GM23338 (cell line): ENCODE measurements at regions not wholly inside any gene's neighbourhood (a gene's known extent, or its start where the extent isn't known, plus 50 kb on each side); places are given as distances from the start of the nearest gene placed in this dataset.

ENCODE experiments used
- ATAC-seq: fragments of 200-7000 bp; cut with Tn5 transposase; 3 replicates; pipeline ENCODE4 v1.9.1; 2020
- DNase-seq: peaks from one replicate; pipeline ENCODE4 v3.0.0-alpha.2; 2015; ENCODE audit warnings: low spot score
- H2AFZ ChIP-seq: fragments of 200-600 bp; sonication (generic); 2 replicates; pipeline ENCODE4 v1.8.0; 2016; ENCODE audit warnings: antibody characterized with exemption, mild to moderate bottlenecking, moderate library complexity
- H3F3A ChIP-seq: fragments of 200-600 bp; sonication (generic); replicated peaks from 2 replicates; pipeline ENCODE4 v1.8.0; 2017; ENCODE audit warnings: antibody characterized with exemption, mixed run types, low read depth
- H3K27ac ChIP-seq: fragments of 200-600 bp; sonication (generic); 2 replicates; pipeline ENCODE4 v1.6.1; 2016; ENCODE audit warnings: low read depth
- H3K27me3 ChIP-seq: fragments of 200-600 bp; sonication (generic); 2 replicates; pipeline ENCODE4 v1.8.0; 2016; ENCODE audit warnings: mild to moderate bottlenecking, mixed run types, moderate library complexity; ENCODE audit not compliant: insufficient read depth
- H3K36me3 ChIP-seq: fragments of 200-600 bp; sonication (generic); 2 replicates; pipeline ENCODE4 v1.8.0; 2016; ENCODE audit warnings: mild to moderate bottlenecking; ENCODE audit not compliant: insufficient read depth
- H3K4me1 ChIP-seq: fragments of 200-600 bp; sonication (generic); 2 replicates; pipeline ENCODE4 v1.8.0; 2016; ENCODE audit warnings: mild to moderate bottlenecking, moderate library complexity; ENCODE audit not compliant: insufficient read depth
- H3K4me2 ChIP-seq: fragments of 200-600 bp; sonication (generic); 2 replicates; pipeline ENCODE4 v1.7.1; 2017; ENCODE audit warnings: mixed run types
- H3K4me3 ChIP-seq: fragments of 200-600 bp; sonication (generic); 2 replicates; pipeline ENCODE4 v1.6.1; 2016; ENCODE audit warnings: mixed run types
- H3K79me2 ChIP-seq: fragments of 200-600 bp; sonication (generic); replicated peaks from 2 replicates; pipeline ENCODE4 v1.8.0; 2017; ENCODE audit warnings: mild to moderate bottlenecking; ENCODE audit not compliant: insufficient read depth
- H3K9me2 ChIP-seq: fragments of 200-600 bp; sonication (generic); 2 replicates; pipeline ENCODE4 v1.8.0; 2017; ENCODE audit not compliant: insufficient read depth
- H4K20me1 ChIP-seq: fragments of 200-600 bp; sonication (generic); replicated peaks from 2 replicates; pipeline ENCODE4 v1.8.0; 2017; ENCODE audit warnings: mild to moderate bottlenecking; ENCODE audit not compliant: insufficient read depth
- H3K27ac Mint-ChIP-seq: 2 replicates; pipeline ENCODE4 v1.8.0; 2020; ENCODE audit warnings: inconsistent platforms, mild to moderate bottlenecking, moderate library complexity, mixed read lengths
- H3K27me3 Mint-ChIP-seq: 3 replicates; pipeline ENCODE4 v1.8.0; 2022; ENCODE audit warnings: low read depth, mild to moderate bottlenecking, moderate library complexity, mixed read lengths, inconsistent platforms; ENCODE audit not compliant: insufficient read depth, poor library complexity
- H3K36me3 Mint-ChIP-seq: 3 replicates; pipeline ENCODE4 v1.8.0; 2021; ENCODE audit warnings: low read depth, mild to moderate bottlenecking, inconsistent platforms, moderate library complexity, mixed read lengths
- H3K4me1 Mint-ChIP-seq: 3 replicates; pipeline ENCODE4 v1.8.0; 2020; ENCODE audit warnings: mild to moderate bottlenecking, inconsistent platforms, mixed read lengths
- H3K4me3 Mint-ChIP-seq: 3 replicates; pipeline ENCODE4 v1.8.0; 2021; ENCODE audit warnings: moderate library complexity, mild to moderate bottlenecking, inconsistent platforms, mixed read lengths
- H3K9me3 Mint-ChIP-seq: 3 replicates; pipeline ENCODE4 v1.8.0; 2020; ENCODE audit warnings: moderate library complexity, mild to moderate bottlenecking, inconsistent platforms, mixed read lengths
- CREB1 ChIP-seq: fragments of 250-450 bp; sonication (Bioruptor Pico); IDR thresholded peaks from 2 replicates; pipeline ENCODE4 v1.5.0; 2020; ENCODE audit warnings: low read depth, mild to moderate bottlenecking, moderate library complexity
- ETS1 ChIP-seq: IDR thresholded peaks from 2 replicates; pipeline ENCODE4 v1.6.1; 2016; ENCODE audit warnings: antibody characterized with exemption
- EZH2 ChIP-seq: fragments of 200-600 bp; sonication (generic); IDR thresholded peaks from one replicate; pipeline ENCODE4 v1.8.0; 2017; ENCODE audit warnings: antibody characterized with exemption, mild to moderate bottlenecking, low read depth; ENCODE audit not compliant: unreplicated experiment
- EZH2phosphoT487 ChIP-seq: fragments of 200-600 bp; sonication (generic); IDR thresholded peaks from one replicate; pipeline ENCODE4 v1.8.1; 2018; ENCODE audit warnings: antibody characterized with exemption; ENCODE audit not compliant: unreplicated experiment
- JUNB ChIP-seq: IDR thresholded peaks from one replicate; pipeline ENCODE4 v1.6.1; 2016; ENCODE audit warnings: antibody characterized with exemption; ENCODE audit not compliant: unreplicated experiment
- NANOG ChIP-seq: IDR thresholded peaks from 2 replicates; pipeline ENCODE4 v1.6.1; 2016; ENCODE audit warnings: antibody characterized with exemption, borderline replicate concordance
- POLR2AphosphoS5 ChIP-seq: IDR thresholded peaks from 2 replicates; pipeline ENCODE4 v1.6.1; 2016; ENCODE audit warnings: antibody characterized with exemption, low read depth
- REST ChIP-seq: IDR thresholded peaks from one replicate; pipeline ENCODE4 v1.6.1; 2018; ENCODE audit warnings: antibody characterized with exemption; ENCODE audit not compliant: unreplicated experiment
- STAT1 ChIP-seq: IDR thresholded peaks from one replicate; pipeline ENCODE4 v1.6.1; 2016; ENCODE audit warnings: antibody characterized with exemption; ENCODE audit not compliant: unreplicated experiment
- ZNF114 ChIP-seq: fragments of 250-450 bp; sonication (Bioruptor Pico); IDR thresholded peaks from 2 replicates; pipeline ENCODE4 v1.5.0; 2020; ENCODE audit warnings: mild to moderate bottlenecking, moderate library complexity
- ZNF331 ChIP-seq: fragments of 250-450 bp; sonication (Bioruptor Pico); IDR thresholded peaks from 2 replicates; pipeline ENCODE4 v1.5.0; 2020; ENCODE audit warnings: low read depth, mild to moderate bottlenecking, moderate library complexity
- TF ChIP-seq, protein P1 (sequence below), 2 experiments: fragments of 200-600 bp in 1 of 2; sonication (generic) in 1 of 2; conservative IDR thresholded peaks; 2 replicates each; pipeline versions ENCODE4 v1.5.1 to v1.6.1; 2016 to 2017; ENCODE audit warnings: antibody characterized with exemption in 2 of 2, low read depth in 2 of 2, mild to moderate bottlenecking in 2 of 2, moderate library complexity in 1 of 2

DNA sequence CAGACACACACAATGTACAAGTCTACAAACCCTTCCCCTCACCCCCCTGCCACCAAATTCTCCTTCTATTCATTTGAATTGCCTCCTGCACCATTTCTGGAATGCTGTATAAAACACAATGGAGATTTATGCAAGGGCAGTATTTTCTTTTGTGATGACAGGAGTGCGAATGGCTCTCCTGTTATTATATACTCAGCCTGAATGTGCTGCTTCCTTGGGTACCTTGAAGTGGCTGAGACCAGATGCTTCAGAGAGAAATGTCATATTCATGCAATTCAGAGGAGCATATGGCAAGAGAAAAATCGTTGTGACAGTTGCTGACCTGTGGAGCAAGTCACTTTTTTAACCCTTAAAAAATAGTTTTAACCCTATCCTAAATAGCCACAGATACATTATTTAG lies 468.0 kb upstream of the WWC1 start:
- H3K4me2 ChIP-seq, result no peak overlapping the region
- no peak overlapping the region for H3K4me3 ChIP-seq
- Mint-ChIP-seq H3K4me3 (no peak overlapping the region), H3K4me1 (peaks cover 16% of the 10 kb centered on the region), H3K27ac (no peak overlapping the region), H3K27me3 (peaks cover 6% of the 10 kb centered on the region), H3K9me3 (peaks cover 7% of the 10 kb centered on the region; the same call in 1 of the 3 replicates), H3K36me3 (peaks cover 5% of the 10 kb centered on the region; the same call in 1 of the 3 replicates)
- no peak overlapping the region for H2AFZ ChIP-seq
- ATAC-seq, result no peak
- H3K9me2 ChIP-seq, result peaks cover 7% of the 10 kb centered on the region; the same call in 1 of the 2 replicates
- H3K27me3 ChIP-seq, result no peaks in the 10 kb centered on the region
- TF ChIP-seq REST (no peak), ZNF331 (CRISPR knock-in tag) (no peak), EZH2 (no peak), EZH2phosphoT487 (no peak), NANOG (no peak), STAT1 (no peak)
- TF ChIP-seq, protein P1, sequence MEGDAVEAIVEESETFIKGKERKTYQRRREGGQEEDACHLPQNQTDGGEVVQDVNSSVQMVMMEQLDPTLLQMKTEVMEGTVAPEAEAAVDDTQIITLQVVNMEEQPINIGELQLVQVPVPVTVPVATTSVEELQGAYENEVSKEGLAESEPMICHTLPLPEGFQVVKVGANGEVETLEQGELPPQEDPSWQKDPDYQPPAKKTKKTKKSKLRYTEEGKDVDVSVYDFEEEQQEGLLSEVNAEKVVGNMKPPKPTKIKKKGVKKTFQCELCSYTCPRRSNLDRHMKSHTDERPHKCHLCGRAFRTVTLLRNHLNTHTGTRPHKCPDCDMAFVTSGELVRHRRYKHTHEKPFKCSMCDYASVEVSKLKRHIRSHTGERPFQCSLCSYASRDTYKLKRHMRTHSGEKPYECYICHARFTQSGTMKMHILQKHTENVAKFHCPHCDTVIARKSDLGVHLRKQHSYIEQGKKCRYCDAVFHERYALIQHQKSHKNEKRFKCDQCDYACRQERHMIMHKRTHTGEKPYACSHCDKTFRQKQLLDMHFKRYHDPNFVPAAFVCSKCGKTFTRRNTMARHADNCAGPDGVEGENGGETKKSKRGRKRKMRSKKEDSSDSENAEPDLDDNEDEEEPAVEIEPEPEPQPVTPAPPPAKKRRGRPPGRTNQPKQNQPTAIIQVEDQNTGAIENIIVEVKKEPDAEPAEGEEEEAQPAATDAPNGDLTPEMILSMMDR (conservative IDR thresholded peaks at IDR 0.05; ENCODE audit: low read depth in 2 of 2), result no peak
- no peaks in the 10 kb centered on the region for H3F3A ChIP-seq
- no peaks in the 10 kb centered on the region for H3K36me3 ChIP-seq
- peaks cover 6% of the 10 kb centered on the region; the same call in 1 of the 2 replicates for H3K4me1 ChIP-seq
- H4K20me1 ChIP-seq, result no peaks in the 10 kb centered on the region
- no peaks in the 10 kb centered on the region for H3K79me2 ChIP-seq
- H3K27ac ChIP-seq, result no peak overlapping the region
- no peak for DNase-seq

GRCh38 chr5:167827766-167828165 lies 463.7 kb upstream of the WWC1 start:
- no peaks in the 10 kb centered on the region for H4K20me1 ChIP-seq
- Mint-ChIP-seq H3K4me3 (no peak overlapping the region), H3K27me3 (peaks cover 3% of the 10 kb centered on the region), H3K27ac (no peak overlapping the region), H3K4me1 (peaks cover 12% of the 10 kb centered on the region), H3K36me3 (peaks cover 5% of the 10 kb centered on the region; the same call in 1 of the 3 replicates), H3K9me3 (peaks cover 7% of the 10 kb centered on the region; the same call in 1 of the 3 replicates)
- no peak overlapping the region for H3K27ac ChIP-seq
- peaks cover 4% of the 10 kb centered on the region; the same call in 1 of the 2 replicates for H3K9me2 ChIP-seq
- no peak overlapping the region for H3K4me3 ChIP-seq
- H3K4me1 ChIP-seq, result peaks cover 6% of the 10 kb centered on the region; the same call in 1 of the 2 replicates
- no peaks in the 10 kb centered on the region for H3F3A ChIP-seq
- H3K4me2 ChIP-seq, result no peak overlapping the region
- H3K79me2 ChIP-seq, result no peaks in the 10 kb centered on the region
- ATAC-seq, result no peak
- no peaks in the 10 kb centered on the region for H3K27me3 ChIP-seq
- DNase-seq, result no peak
- H3K36me3 ChIP-seq, result no peaks in the 10 kb centered on the region
- H2AFZ ChIP-seq, result no peak overlapping the region
- TF ChIP-seq CREB1 (CRISPR knock-in tag) (no peak), ZNF331 (CRISPR knock-in tag) (no peak), POLR2AphosphoS5 (no peak), ZNF114 (CRISPR knock-in tag) (no peak), EZH2 (no peak), NANOG (no peak), REST (no peak), STAT1 (no peak), JUNB (no peak), ETS1 (no peak)
- TF ChIP-seq, protein P1 (conservative IDR thresholded peaks at IDR 0.05; ENCODE audit: low read depth in 2 of 2), result no peak
